OCI-LY7 (cell line): ENCODE measurements at regions not wholly inside any gene's neighbourhood (a gene's known extent, or its start where the extent isn't known, plus 50 kb on each side); places are given as distances from the start of the nearest gene placed in this dataset.

Experiments used
- BruUV-seq: library from RNA; stranded (reverse); fragments of 400-500 nt; replicated peaks from 2 replicates; lab custom pipeline; 2021; lab: Mats Ljungman, UMichigan
- CTCF ChIA-PET: fragments of 300-600 bp; sonication (Branson Sonifier 250); formaldehyde crosslinking; loops from one replicate; lab custom pipeline; 2022; ENCODE audit warnings: antibody characterized with exemption; ENCODE audit not compliant: unreplicated experiment; lab: Charles Lee
- POLR2A ChIA-PET: fragments of 300-600 bp; sonication (Branson Sonifier 250); formaldehyde crosslinking; loops from one replicate; lab custom pipeline; 2022; ENCODE audit warnings: antibody characterized with exemption; lab: Charles Lee
- DNase-seq: peaks from one replicate; pipeline ENCODE4 v3.0.0-alpha.2; 2015; ENCODE audit warnings: low spot score
- H2AFZ ChIP-seq: fragments of 200-600 bp; sonication (generic), shearing (Covaris generic); 2 replicates; pipeline ENCODE4 v1.6.1; 2014; ENCODE audit warnings: mild to moderate bottlenecking, antibody characterized with exemption, low read length, moderate library complexity
- H3K27ac ChIP-seq: fragments of 200-600 bp; sonication (generic); 2 replicates; pipeline ENCODE4 v1.5.1; 2014; ENCODE audit warnings: mixed run types, low read depth, mild to moderate bottlenecking, moderate library complexity, low read length, inconsistent platforms; ENCODE audit not compliant: poor library complexity, severe bottlenecking
- H3K36me3 ChIP-seq: fragments of 200-600 bp; sonication (generic); 2 replicates; pipeline ENCODE4 v1.6.1; 2014; ENCODE audit warnings: mild to moderate bottlenecking, antibody characterized with exemption, low read length, moderate library complexity, mixed read lengths; ENCODE audit not compliant: insufficient read depth
- H3K4me1 ChIP-seq: fragments of 200-600 bp; sonication (generic); 2 replicates; pipeline ENCODE4 v1.5.1; 2014; ENCODE audit warnings: mild to moderate bottlenecking, low read length; ENCODE audit not compliant: insufficient read depth, poor library complexity, severe bottlenecking
- H3K4me2 ChIP-seq: fragments of 200-600 bp; sonication (generic); 2 replicates; pipeline ENCODE4 v1.6.1; 2014; ENCODE audit warnings: mild to moderate bottlenecking, low read length
- H3K4me3 ChIP-seq: fragments of 200-600 bp; sonication (generic); 2 replicates; pipeline ENCODE4 v1.5.1; 2014; ENCODE audit warnings: mild to moderate bottlenecking, low read depth, low read length; ENCODE audit not compliant: poor library complexity, severe bottlenecking
- H3K79me2 ChIP-seq: fragments of 200-600 bp; sonication (generic); 2 replicates; pipeline ENCODE4 v1.6.1; 2016; ENCODE audit warnings: low read depth, mild to moderate bottlenecking, low read length, moderate library complexity, mixed read lengths; ENCODE audit not compliant: insufficient read depth
- H3K9me2 ChIP-seq: fragments of 200-600 bp; sonication (generic); 2 replicates; pipeline ENCODE4 v1.6.1; 2016; ENCODE audit warnings: mild to moderate bottlenecking, low read length, mixed read lengths; ENCODE audit not compliant: insufficient read depth
- H3K9me3 ChIP-seq: fragments of 200-600 bp; sonication (generic); 2 replicates; pipeline ENCODE4 v1.6.1; 2014; ENCODE audit warnings: mild to moderate bottlenecking, mixed run types, low read length, mixed read lengths
- H4K20me1 ChIP-seq: fragments of 200-600 bp; sonication (generic); 2 replicates; pipeline ENCODE4 v1.6.1; 2014; ENCODE audit warnings: mild to moderate bottlenecking, antibody characterized with exemption, low read length, moderate library complexity, mixed read lengths; ENCODE audit not compliant: insufficient read depth
- EZH2phosphoT487 ChIP-seq: fragments of 200-600 bp; sonication (generic); IDR thresholded peaks from 2 replicates; pipeline ENCODE4 v1.6.1; 2018; ENCODE audit warnings: low read depth, borderline replicate concordance, mild to moderate bottlenecking, mixed run types, antibody characterized with exemption, low read length, moderate library complexity, mixed read lengths
- intact Hi-C: fragments of 100-400 bp; cut with micrococcal nuclease; formaldehyde crosslinking; loops from one replicate; pipeline ENCODE4 v1.10.0; 2022; ENCODE audit not compliant: unreplicated experiment
- TF ChIP-seq, protein P1 (sequence below): fragments of 200-600 bp; sonication (generic); conservative IDR thresholded peaks from 2 replicates; pipeline ENCODE4 v1.5.1; 2014; ENCODE audit warnings: mild to moderate bottlenecking, antibody characterized with exemption, low read length, moderate library complexity, mixed read lengths

DNA sequence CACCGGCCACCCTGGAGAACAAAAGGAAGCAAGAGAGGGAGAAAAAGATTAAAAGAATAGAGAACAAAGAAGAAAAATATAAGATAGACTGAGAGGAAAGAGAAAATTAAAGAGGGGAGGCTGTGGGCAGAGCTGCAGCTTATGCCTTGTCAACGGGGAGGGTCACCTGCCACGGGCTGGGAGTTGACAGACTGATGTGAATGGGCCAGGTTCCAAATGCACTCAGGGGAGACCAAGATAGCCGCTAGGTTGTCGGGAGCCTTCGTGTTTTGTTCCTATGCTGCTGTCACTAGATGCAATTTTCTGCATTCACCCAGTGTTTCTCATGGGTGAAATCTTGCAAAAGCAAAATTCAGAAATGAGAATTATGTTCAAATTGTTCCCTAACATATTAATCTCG is 119.6 kb upstream of the MTHFD1L start:
- TF ChIP-seq, protein P1, sequence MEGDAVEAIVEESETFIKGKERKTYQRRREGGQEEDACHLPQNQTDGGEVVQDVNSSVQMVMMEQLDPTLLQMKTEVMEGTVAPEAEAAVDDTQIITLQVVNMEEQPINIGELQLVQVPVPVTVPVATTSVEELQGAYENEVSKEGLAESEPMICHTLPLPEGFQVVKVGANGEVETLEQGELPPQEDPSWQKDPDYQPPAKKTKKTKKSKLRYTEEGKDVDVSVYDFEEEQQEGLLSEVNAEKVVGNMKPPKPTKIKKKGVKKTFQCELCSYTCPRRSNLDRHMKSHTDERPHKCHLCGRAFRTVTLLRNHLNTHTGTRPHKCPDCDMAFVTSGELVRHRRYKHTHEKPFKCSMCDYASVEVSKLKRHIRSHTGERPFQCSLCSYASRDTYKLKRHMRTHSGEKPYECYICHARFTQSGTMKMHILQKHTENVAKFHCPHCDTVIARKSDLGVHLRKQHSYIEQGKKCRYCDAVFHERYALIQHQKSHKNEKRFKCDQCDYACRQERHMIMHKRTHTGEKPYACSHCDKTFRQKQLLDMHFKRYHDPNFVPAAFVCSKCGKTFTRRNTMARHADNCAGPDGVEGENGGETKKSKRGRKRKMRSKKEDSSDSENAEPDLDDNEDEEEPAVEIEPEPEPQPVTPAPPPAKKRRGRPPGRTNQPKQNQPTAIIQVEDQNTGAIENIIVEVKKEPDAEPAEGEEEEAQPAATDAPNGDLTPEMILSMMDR, result no peak
- TF ChIP-seq EZH2phosphoT487, result no peak
- Histone ChIP-seq H3K79me2 (no peaks in the 10 kb centered on the region), H3K36me3 (no peaks in the 10 kb centered on the region), H3K9me2 (no peaks in the 10 kb centered on the region), H3K4me3 (no peak overlapping the region), H3K4me2 (no peak overlapping the region), H3K9me3 (no peaks in the 10 kb centered on the region), H2AFZ (no peak overlapping the region), H4K20me1 (no peaks in the 10 kb centered on the region), H3K4me1 (peaks cover 4% of the 10 kb centered on the region), H3K27ac (no peak overlapping the region)
- no peak for DNase-seq
- no TSS peak for BruUV-seq
- intact Hi-C loops, result no loop called here
- ChIA-PET CTCF (no interaction called here), POLR2A (interaction anchor here (0.7 to 1.0 kb wide), 3 partner anchors 11 to 67 kb away, joined by 3 read pairs; no protein-coding TSS in a partner anchor)

DNA sequence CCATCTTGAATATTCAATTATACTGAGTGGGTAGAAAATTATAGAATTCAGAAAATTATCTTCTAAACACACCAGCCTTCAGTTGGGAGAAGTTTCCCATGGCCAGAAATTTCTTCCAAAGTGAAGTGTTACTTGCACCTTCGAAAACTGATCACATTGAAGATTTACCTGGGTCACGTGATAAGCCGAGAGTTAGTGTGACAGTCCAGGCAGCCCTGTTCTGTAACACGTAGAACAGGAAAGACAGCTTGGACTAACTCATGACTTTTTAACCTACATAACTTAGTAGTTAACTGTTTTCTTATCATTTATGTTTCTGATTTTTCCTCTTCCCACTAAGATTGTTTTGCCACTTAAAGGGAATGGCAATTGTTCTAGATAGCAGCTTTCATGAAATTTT is 118.3 kb upstream of the MTHFD1L start:
- no peak overlapping the region for H3K4me3 ChIP-seq
- H3K9me2 ChIP-seq, result no peaks in the 10 kb centered on the region
- H3K36me3 ChIP-seq, result no peaks in the 10 kb centered on the region
- no peaks in the 10 kb centered on the region for H3K79me2 ChIP-seq
- no peaks in the 10 kb centered on the region for H3K9me3 ChIP-seq
- ChIA-PET CTCF (no interaction called here), POLR2A (interaction anchor here (0.5 to 1.8 kb wide), 3 partner anchors 9 to 27 kb away, joined by 3 read pairs; no protein-coding TSS in a partner anchor)
- no peak for DNase-seq
- no peaks in the 10 kb centered on the region for H3K4me1 ChIP-seq
- H3K27ac ChIP-seq, result no peak overlapping the region
- H2AFZ ChIP-seq, result no peak overlapping the region
- no TSS peak for BruUV-seq
- no peak for TF ChIP-seq EZH2phosphoT487
- TF ChIP-seq, protein P1, result no peak
- H4K20me1 ChIP-seq, result no peaks in the 10 kb centered on the region
- intact Hi-C loops, result no loop called here
- H3K4me2 ChIP-seq, result no peak overlapping the region

DNA sequence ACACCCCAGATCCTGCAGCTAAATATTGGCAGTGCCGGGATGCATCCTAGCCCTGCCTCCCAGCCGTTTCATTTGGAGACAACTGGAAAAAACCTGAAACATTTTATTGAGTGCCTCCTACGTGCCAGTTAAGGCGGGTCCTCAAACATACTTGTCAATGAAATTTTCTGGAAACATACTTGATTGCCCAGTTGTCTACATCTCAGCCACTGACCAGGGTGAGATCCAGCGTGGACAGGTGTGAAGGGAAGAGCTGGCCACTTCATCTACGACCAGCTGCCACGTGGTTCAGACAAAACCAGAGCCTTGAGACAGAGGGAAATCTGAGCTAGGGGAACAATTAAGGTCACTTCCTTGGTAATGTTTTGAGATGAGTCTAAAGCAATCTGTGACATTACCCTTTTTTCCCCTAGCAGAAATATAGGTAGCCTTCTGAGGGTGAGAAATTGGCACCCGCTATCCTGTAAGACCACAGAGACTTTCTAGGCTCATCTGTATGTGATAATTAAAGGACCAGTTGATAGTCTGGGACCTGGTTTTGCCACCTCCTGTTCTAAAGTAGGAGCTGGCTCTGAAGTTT is 116.3 kb upstream of the MTHFD1L start:
- no peaks in the 10 kb centered on the region for H3K36me3 ChIP-seq
- no peaks in the 10 kb centered on the region for H3K4me1 ChIP-seq
- H3K27ac ChIP-seq, result no peak overlapping the region
- H3K79me2 ChIP-seq, result no peaks in the 10 kb centered on the region
- H3K9me3 ChIP-seq, result no peaks in the 10 kb centered on the region
- no peak overlapping the region for H3K4me3 ChIP-seq
- no peaks in the 10 kb centered on the region for H4K20me1 ChIP-seq
- H3K9me2 ChIP-seq, result no peaks in the 10 kb centered on the region
- no peak overlapping the region for H2AFZ ChIP-seq
- H3K4me2 ChIP-seq, result no peak overlapping the region
- intact Hi-C loops, result no loop called here
- TF ChIP-seq, protein P1, result no peak
- no peak for TF ChIP-seq EZH2phosphoT487
- BruUV-seq, result no TSS peak
- DNase-seq, result no peak
- CTCF ChIA-PET, result interaction anchor here (1.1 kb wide), 1 partner anchor 331 kb away, joined by 3 read pairs; no protein-coding TSS in a partner anchor
- POLR2A ChIA-PET, result interaction anchor here (0.7 to 1.5 kb wide), 3 partner anchors 10 to 55 kb away, joined by 3 to 7 read pairs (median 4); no protein-coding TSS in a partner anchor
